NT2/D1 (cell line): ENCODE measurements at regions not wholly inside any gene's neighbourhood (a gene's known extent, or its start where the extent isn't known, plus 50 kb on each side); places are given as distances from the start of the nearest gene placed in this dataset.
"Not testable (repeated sequence)": the region's sequence is repeated elsewhere in the genome, so short reads cannot be mapped to it uniquely, and the experiment has no call there.

Experiments
- SUZ12 ChIP-seq: IDR thresholded peaks from 2 replicates; pipeline ENCODE4 v1.6.1; 2011; ENCODE audit not compliant: insufficient read length, insufficient read depth; ENCODE audit errors: extremely low read depth
- ZNF274 ChIP-seq: IDR thresholded peaks from 2 replicates; pipeline ENCODE4 v1.6.1; 2011; ENCODE audit warnings: mild to moderate bottlenecking, low read depth, low read length

- not testable (repeated sequence) for TF ChIP-seq ZNF274, SUZ12
Observed at GRCh38 chr16:21503574-21503920, 95.8 kb upstream of the METTL9 start.
